HCT116 (cell line): ENCODE measurements at regions not wholly inside any gene's neighbourhood (a gene's known extent, or its start where the extent isn't known, plus 50 kb on each side); places are given as distances from the start of the nearest gene placed in this dataset.

Source experiments
- ATAC-seq: fragments of 200-7000 bp; cut with Tn5 transposase; 2 replicates; pipeline ENCODE4 v1.9.1; 2020; ENCODE audit warnings: mild to moderate bottlenecking, moderate library complexity
- BruUV-seq: library from RNA; stranded (reverse); fragments of 400-500 nt; replicated peaks from 2 replicates; lab custom pipeline; 2021; lab: Mats Ljungman, UMichigan
- CTCF ChIA-PET: fragments of 300-600 bp; sonication (Branson Sonifier 250); formaldehyde crosslinking; loops from one replicate; lab custom pipeline; 2021; ENCODE audit warnings: antibody characterized with exemption; lab: Charles Lee
- POLR2A ChIA-PET: fragments of 300-600, 350-600 bp; sonication (Branson Sonifier 250); formaldehyde crosslinking; loops from one replicate; lab custom pipeline; 2021; ENCODE audit warnings: antibody characterized with exemption; lab: Charles Lee
- RAD21 ChIA-PET, 2 experiments: fragments of 300-600 bp; sonication (Branson Sonifier 250); formaldehyde crosslinking; loops; one replicate each; lab custom pipeline; 2023; ENCODE audit warnings: low total read pairs in 2 of 2; ENCODE audit not compliant: uncharacterized antibody in 2 of 2, unreplicated experiment in 2 of 2, low non-redundant PET in 1 of 2; lab: Charles Lee
- DNase-seq: peaks from one replicate; pipeline ENCODE4 v3.0.0-alpha.2; 2010; ENCODE audit warnings: low read depth, low spot score
- H2AFZ ChIP-seq: fragments of 200-600 bp; shearing (Covaris generic), sonication (generic); 2 replicates; pipeline ENCODE4 v1.6.1; 2017; ENCODE audit warnings: low read depth, mixed run types, mixed read lengths, antibody characterized with exemption, low read length; ENCODE audit not compliant: poor library complexity, severe bottlenecking
- H3K27ac ChIP-seq: 2 replicates; pipeline ENCODE4 v1.5.1; 2012; ENCODE audit warnings: low read depth, low read length
- H3K27me3 ChIP-seq: fragments of 200-600 bp; sonication (generic); 2 replicates; pipeline ENCODE4 v1.6.1; 2016; ENCODE audit warnings: mixed run types, low read length, mixed read lengths; ENCODE audit not compliant: insufficient read depth
- H3K36me3 ChIP-seq, 2 experiments: fragments of 200-500 bp in 1 of 2; fragments of 200-600 bp in 1 of 2; sonication (Bioruptor generic) in 1 of 2; sonication (generic) in 1 of 2; 2 replicates each; pipeline versions ENCODE4 v1.5.1 to v1.6.1; 2014 to 2016; ENCODE audit warnings: low read length in 2 of 2, inconsistent platforms in 1 of 2, mixed read lengths in 1 of 2, mixed run types in 1 of 2; ENCODE audit not compliant: insufficient read depth in 2 of 2, control insufficient read depth in 1 of 2
- H3K4me1 ChIP-seq, 2 experiments: fragments of 200-600 bp in 1 of 2; sonication (generic) in 1 of 2; 2 replicates each; pipeline versions ENCODE4 v1.5.1 to v1.6.1; 2012 to 2017; ENCODE audit warnings: low read length in 2 of 2, inconsistent platforms in 1 of 2, mild to moderate bottlenecking in 1 of 2, mixed read lengths in 1 of 2, mixed run types in 1 of 2, moderate library complexity in 1 of 2; ENCODE audit not compliant: insufficient read depth in 2 of 2, control insufficient read depth in 1 of 2
- H3K4me2 ChIP-seq: fragments of 200-600 bp; sonication (generic); 2 replicates; pipeline ENCODE4 v1.6.1; 2017; ENCODE audit warnings: mixed run types, low read length, mixed read lengths
- H3K4me3 ChIP-seq, 2 experiments: fragments of 200-600 bp in 1 of 2; sonication (generic) in 1 of 2; replicated peaks in 1 of 2; 2 replicates each; pipeline ENCODE4 v1.5.1; 2011 to 2016; ENCODE audit warnings: low read length in 2 of 2, control low read depth in 1 of 2, low read depth in 1 of 2, mild to moderate bottlenecking in 1 of 2, mixed read lengths in 1 of 2, mixed run types in 1 of 2
- H3K79me2 ChIP-seq: fragments of 200-600 bp; sonication (generic); 2 replicates; pipeline ENCODE4 v1.6.1; 2017; ENCODE audit warnings: mild to moderate bottlenecking, mixed run types, low read length, moderate library complexity, mixed read lengths; ENCODE audit not compliant: insufficient read depth
- H3K9ac ChIP-seq: fragments of 200-600 bp; sonication (generic); 2 replicates; pipeline ENCODE4 v1.6.1; 2016; ENCODE audit warnings: low read length, mixed read lengths
- H3K9me2 ChIP-seq: fragments of 200-600 bp; sonication (generic), shearing (Covaris generic); 2 replicates; pipeline ENCODE4 v1.6.1; 2017; ENCODE audit warnings: mixed run types, mild to moderate bottlenecking, moderate library complexity; ENCODE audit not compliant: insufficient read depth
- H3K9me3 ChIP-seq, 2 experiments: fragments of 200-500 bp in 1 of 2; fragments of 200-600 bp in 1 of 2; sonication (Bioruptor generic) in 1 of 2; sonication (generic) in 1 of 2; 2 replicates each; pipeline ENCODE4 v1.6.1; 2014 to 2017; ENCODE audit warnings: low read length in 2 of 2, mixed read lengths in 2 of 2, inconsistent platforms in 1 of 2, low read depth in 1 of 2, mild to moderate bottlenecking in 1 of 2, mixed run types in 1 of 2, moderate library complexity in 1 of 2; ENCODE audit not compliant: control insufficient read depth in 1 of 2, insufficient read depth in 1 of 2
- H4K20me1 ChIP-seq: fragments of 200-600 bp; sonication (generic), shearing (Covaris generic); 2 replicates; pipeline ENCODE4 v1.6.1; 2017; ENCODE audit warnings: mixed run types, mild to moderate bottlenecking, moderate library complexity; ENCODE audit not compliant: insufficient read depth
- CBX3 ChIP-seq: IDR thresholded peaks from 2 replicates; pipeline ENCODE4 v1.6.1; 2012; ENCODE audit warnings: low read depth
- CEBPB ChIP-seq: IDR thresholded peaks from 2 replicates; pipeline ENCODE4 v1.6.1; 2012; ENCODE audit warnings: low read depth
- ELF1 ChIP-seq: IDR thresholded peaks from 2 replicates; pipeline ENCODE4 v1.6.1; 2012; ENCODE audit warnings: low read depth, borderline replicate concordance
- EZH2 ChIP-seq: fragments of 200-600 bp; sonication (generic); IDR thresholded peaks from 2 replicates; pipeline ENCODE4 v1.6.1; 2017; ENCODE audit warnings: antibody characterized with exemption, mixed run types
- EZH2phosphoT487 ChIP-seq: fragments of 200-600 bp; IDR thresholded peaks from 2 replicates; pipeline ENCODE4 v1.6.1; 2018; ENCODE audit warnings: antibody characterized with exemption, borderline replicate concordance
- POLR2A ChIP-seq: IDR thresholded peaks from 2 replicates; pipeline ENCODE4 v1.7.0; 2011; ENCODE audit warnings: borderline replicate concordance; ENCODE audit not compliant: insufficient read depth, insufficient read length; ENCODE audit errors: extremely low read depth
- RAD21 ChIP-seq: IDR thresholded peaks from 2 replicates; pipeline ENCODE4 v1.6.1; 2012; ENCODE audit warnings: low read depth, mild to moderate bottlenecking
- SIN3A ChIP-seq: IDR thresholded peaks from 2 replicates; pipeline ENCODE4 v1.6.1; 2012; ENCODE audit warnings: low read depth
- SP1 ChIP-seq: IDR thresholded peaks from 2 replicates; pipeline ENCODE4 v1.6.1; 2012; ENCODE audit warnings: low read depth
- TCF7L2 ChIP-seq: IDR thresholded peaks from 2 replicates; pipeline ENCODE4 v1.7.0; 2011; ENCODE audit warnings: borderline replicate concordance, inconsistent platforms; ENCODE audit not compliant: insufficient read depth, insufficient read length; ENCODE audit errors: extremely low read depth
- YY1 ChIP-seq: IDR thresholded peaks from 2 replicates; pipeline ENCODE4 v1.6.1; 2011; ENCODE audit warnings: low read length, low read depth, moderate library complexity, mild to moderate bottlenecking; ENCODE audit not compliant: insufficient replicate concordance; ENCODE audit errors: extremely low read depth
- ZFX ChIP-seq: fragments of 450-650 bp; IDR thresholded peaks from 2 replicates; pipeline ENCODE4 v1.6.1; 2017
- ZNF274 ChIP-seq: fragments of 200-500 bp; sonication (Bioruptor generic); IDR thresholded peaks from 2 replicates; pipeline ENCODE4 v1.6.1; 2014; ENCODE audit warnings: mild to moderate bottlenecking, low read depth, low read length, inconsistent platforms
- intact Hi-C: fragments of 100-400 bp; cut with micrococcal nuclease; formaldehyde crosslinking; loops from 2 replicates; pipeline ENCODE4 v1.10.0; 2022
- TF ChIP-seq, protein P1 (sequence below): IDR thresholded peaks from 2 replicates; pipeline ENCODE4 v1.6.1; 2012
- TF ChIP-seq, protein P2 (sequence below): IDR thresholded peaks from 2 replicates; pipeline ENCODE4 v1.6.1; 2012
- TF ChIP-seq, protein P3 (sequence below), 3 experiments: fragments of 200-600 bp in 1 of 3; sonication (generic) in 1 of 3; IDR thresholded peaks in 2 of 3; conservative IDR thresholded peaks in 1 of 3; 2 replicates each; pipeline ENCODE4 v1.5.1; 2012 to 2017; ENCODE audit warnings: low read depth in 2 of 3, low read length in 2 of 3, antibody characterized with exemption in 1 of 3, borderline replicate concordance in 1 of 3, control low read depth in 1 of 3, mild to moderate bottlenecking in 1 of 3, mixed read lengths in 1 of 3, mixed run types in 1 of 3, moderate library complexity in 1 of 3; ENCODE audit not compliant: insufficient read depth in 1 of 3
- TF ChIP-seq, protein P4 (sequence below): IDR thresholded peaks from 2 replicates; pipeline ENCODE4 v1.6.1; 2011; ENCODE audit warnings: mild to moderate bottlenecking, low read length, moderate library complexity; ENCODE audit not compliant: insufficient replicate concordance; ENCODE audit errors: extremely low read depth

DNA sequence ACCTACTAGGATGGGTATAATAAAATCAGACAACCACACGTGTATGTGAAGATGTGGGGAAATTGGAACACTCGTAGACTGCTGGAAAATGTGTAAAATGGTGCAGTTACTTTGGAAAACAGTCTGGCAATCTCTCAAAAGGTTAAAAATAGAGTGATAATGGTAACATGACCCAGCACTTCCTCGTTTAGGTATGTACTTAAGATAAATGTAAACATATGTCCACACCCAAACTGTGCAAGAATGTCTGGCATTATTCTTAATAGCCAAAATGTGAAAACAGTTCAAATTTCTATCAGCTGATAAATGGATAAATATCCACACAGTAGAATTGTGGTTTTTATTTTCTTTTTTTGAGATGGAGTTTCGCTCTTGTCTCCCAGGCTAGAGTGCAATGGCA is 272.8 kb downstream of the ZNF248 start:
- no peaks in the 10 kb centered on the region for H3K9me2 ChIP-seq
- no peak for ATAC-seq
- no peaks in the 10 kb centered on the region for H3K79me2 ChIP-seq
- H2AFZ ChIP-seq = no peak overlapping the region
- ChIA-PET CTCF (no interaction called here), POLR2A (no interaction called here), RAD21 (no interaction called here)
- no peaks in the 10 kb centered on the region for H3K36me3 ChIP-seq
- no TSS peak for BruUV-seq
- H3K4me3 ChIP-seq = no peak overlapping the region
- H3K27me3 ChIP-seq = no peaks in the 10 kb centered on the region
- no peaks in the 10 kb centered on the region for H4K20me1 ChIP-seq
- TF ChIP-seq YY1 = no peak
- no peak overlapping the region for H3K27ac ChIP-seq
- peaks cover 0 to 6% of the 10 kb centered on the region in 2 experiments; a peak in 2 of 4 replicates for H3K9me3 ChIP-seq
- DNase-seq = no peak
- H3K4me2 ChIP-seq = no peak overlapping the region
- H3K9ac ChIP-seq = no peak overlapping the region
- H3K4me1 ChIP-seq = no peaks in the 10 kb centered on the region
- intact Hi-C loops = no loop called here

DNA sequence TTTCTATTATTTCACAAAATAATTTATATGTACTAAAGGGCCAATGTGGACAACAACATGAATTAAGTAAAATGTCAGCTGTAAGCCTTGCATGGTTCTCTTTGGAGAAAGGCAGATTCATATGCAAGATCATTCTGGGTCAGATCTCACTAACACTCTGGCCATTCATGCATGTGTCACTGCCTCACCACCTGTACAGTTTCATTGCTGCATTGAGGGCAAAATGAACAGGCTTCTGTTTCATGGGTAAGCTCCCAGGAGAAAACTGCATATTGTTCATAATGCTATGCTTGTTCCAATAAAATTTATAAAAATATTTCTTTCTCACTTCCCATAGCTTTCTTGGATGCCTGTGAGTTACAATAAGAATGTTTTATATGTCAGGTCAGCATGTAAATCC is 275.2 kb downstream of the ZNF248 start:
- ChIA-PET POLR2A (no interaction called here), CTCF (no interaction called here), RAD21 (no interaction called here)
- H3K9me2 ChIP-seq = no peaks in the 10 kb centered on the region
- BruUV-seq = no TSS peak
- no peak for TF ChIP-seq SP1
- TF ChIP-seq, protein P1, sequence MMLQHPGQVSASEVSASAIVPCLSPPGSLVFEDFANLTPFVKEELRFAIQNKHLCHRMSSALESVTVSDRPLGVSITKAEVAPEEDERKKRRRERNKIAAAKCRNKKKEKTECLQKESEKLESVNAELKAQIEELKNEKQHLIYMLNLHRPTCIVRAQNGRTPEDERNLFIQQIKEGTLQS = no peak
- TF ChIP-seq, protein P2, sequence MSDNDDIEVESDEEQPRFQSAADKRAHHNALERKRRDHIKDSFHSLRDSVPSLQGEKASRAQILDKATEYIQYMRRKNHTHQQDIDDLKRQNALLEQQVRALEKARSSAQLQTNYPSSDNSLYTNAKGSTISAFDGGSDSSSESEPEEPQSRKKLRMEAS = no peak
- no peak for TF ChIP-seq ZNF274
- no peak for TF ChIP-seq TCF7L2
- no peak for TF ChIP-seq ELF1
- TF ChIP-seq, protein P3, sequence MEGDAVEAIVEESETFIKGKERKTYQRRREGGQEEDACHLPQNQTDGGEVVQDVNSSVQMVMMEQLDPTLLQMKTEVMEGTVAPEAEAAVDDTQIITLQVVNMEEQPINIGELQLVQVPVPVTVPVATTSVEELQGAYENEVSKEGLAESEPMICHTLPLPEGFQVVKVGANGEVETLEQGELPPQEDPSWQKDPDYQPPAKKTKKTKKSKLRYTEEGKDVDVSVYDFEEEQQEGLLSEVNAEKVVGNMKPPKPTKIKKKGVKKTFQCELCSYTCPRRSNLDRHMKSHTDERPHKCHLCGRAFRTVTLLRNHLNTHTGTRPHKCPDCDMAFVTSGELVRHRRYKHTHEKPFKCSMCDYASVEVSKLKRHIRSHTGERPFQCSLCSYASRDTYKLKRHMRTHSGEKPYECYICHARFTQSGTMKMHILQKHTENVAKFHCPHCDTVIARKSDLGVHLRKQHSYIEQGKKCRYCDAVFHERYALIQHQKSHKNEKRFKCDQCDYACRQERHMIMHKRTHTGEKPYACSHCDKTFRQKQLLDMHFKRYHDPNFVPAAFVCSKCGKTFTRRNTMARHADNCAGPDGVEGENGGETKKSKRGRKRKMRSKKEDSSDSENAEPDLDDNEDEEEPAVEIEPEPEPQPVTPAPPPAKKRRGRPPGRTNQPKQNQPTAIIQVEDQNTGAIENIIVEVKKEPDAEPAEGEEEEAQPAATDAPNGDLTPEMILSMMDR (IDR thresholded peaks at IDR 0.05 in 2 of 3, conservative IDR thresholded peaks at IDR 0.05 in 1 of 3; ENCODE audit: borderline replicate concordance in 1 of 3, insufficient read depth in 1 of 3, low read depth in 2 of 3, low read length in 2 of 3) = no peak
- TF ChIP-seq, protein P4, sequence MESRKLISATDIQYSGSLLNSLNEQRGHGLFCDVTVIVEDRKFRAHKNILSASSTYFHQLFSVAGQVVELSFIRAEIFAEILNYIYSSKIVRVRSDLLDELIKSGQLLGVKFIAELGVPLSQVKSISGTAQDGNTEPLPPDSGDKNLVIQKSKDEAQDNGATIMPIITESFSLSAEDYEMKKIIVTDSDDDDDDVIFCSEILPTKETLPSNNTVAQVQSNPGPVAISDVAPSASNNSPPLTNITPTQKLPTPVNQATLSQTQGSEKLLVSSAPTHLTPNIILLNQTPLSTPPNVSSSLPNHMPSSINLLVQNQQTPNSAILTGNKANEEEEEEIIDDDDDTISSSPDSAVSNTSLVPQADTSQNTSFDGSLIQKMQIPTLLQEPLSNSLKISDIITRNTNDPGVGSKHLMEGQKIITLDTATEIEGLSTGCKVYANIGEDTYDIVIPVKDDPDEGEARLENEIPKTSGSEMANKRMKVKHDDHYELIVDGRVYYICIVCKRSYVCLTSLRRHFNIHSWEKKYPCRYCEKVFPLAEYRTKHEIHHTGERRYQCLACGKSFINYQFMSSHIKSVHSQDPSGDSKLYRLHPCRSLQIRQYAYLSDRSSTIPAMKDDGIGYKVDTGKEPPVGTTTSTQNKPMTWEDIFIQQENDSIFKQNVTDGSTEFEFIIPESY = no peak
- no peak for TF ChIP-seq EZH2
- no peak for TF ChIP-seq POLR2A
- TF ChIP-seq RAD21 = no peak
- no peak for TF ChIP-seq ZFX
- TF ChIP-seq SIN3A = no peak
- no peak for TF ChIP-seq EZH2phosphoT487
- TF ChIP-seq CBX3 = no peak
- no peak for TF ChIP-seq CEBPB
- no peaks in the 10 kb centered on the region for H3K4me1 ChIP-seq
- H3K36me3 ChIP-seq = no peaks in the 10 kb centered on the region
- no peaks in the 10 kb centered on the region for H4K20me1 ChIP-seq
- H2AFZ ChIP-seq = no peak overlapping the region
- no peak overlapping the region for H3K9ac ChIP-seq
- no peaks in the 10 kb centered on the region; a peak in 2 of 4 replicates for H3K9me3 ChIP-seq
- intact Hi-C loops = no loop called here
- ATAC-seq (no peak), DNase-seq (no peak)
- no peaks in the 10 kb centered on the region for H3K27me3 ChIP-seq
- H3K79me2 ChIP-seq = no peaks in the 10 kb centered on the region
- no peak overlapping the region for H3K4me3 ChIP-seq
- no peak overlapping the region for H3K27ac ChIP-seq
- H3K4me2 ChIP-seq = no peak overlapping the region
